ENCODE measurements at regions not wholly inside any gene's neighbourhood (a gene's known extent, or its start where the extent isn't known, plus 50 kb on each side); places are given as distances from the start of the nearest gene placed in this dataset.

- TF ChIP-seq CTCF (IDR thresholded peaks at IDR 0.05) (no peak), POLR2A (IDR thresholded peaks at IDR 0.05) (no peak)
These were observed 319.7 kb downstream of the UACA start for GRCh38 chr15:70443486-70444273.

All from heart left ventricle (tissue), 13 donors.